ENCODE measurements at regions not wholly inside any gene's neighbourhood (a gene's known extent, or its start where the extent isn't known, plus 50 kb on each side); places are given as distances from the start of the nearest gene placed in this dataset.

DNA sequence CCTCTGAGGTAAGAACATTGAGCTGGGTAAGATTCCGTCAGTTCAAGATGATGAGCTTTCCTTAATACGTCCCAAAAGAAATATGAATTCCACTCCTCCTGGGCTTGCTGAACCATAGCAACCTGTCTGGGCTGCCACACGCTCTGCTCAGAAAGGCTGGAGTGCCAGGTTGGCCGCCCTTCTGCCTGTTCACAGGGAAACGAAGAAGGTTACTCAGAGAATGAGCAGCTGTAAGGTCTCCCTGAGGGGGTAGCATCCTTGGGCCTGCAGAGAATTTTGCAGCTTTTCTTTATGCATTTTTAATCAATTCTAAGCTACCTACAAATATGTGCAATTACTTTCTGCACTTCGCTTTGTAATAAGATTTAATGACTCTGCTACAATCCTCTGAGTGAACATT, 130.7 kb upstream of the BACE2 start:
- TF ChIP-seq CTCF (IDR thresholded peaks at IDR 0.05), result no peak
- TF ChIP-seq POLR2A (IDR thresholded peaks at IDR 0.05), result no peak

Measured in adrenal gland (tissue), 5 donors.